OCI-LY7 (cell line): ENCODE measurements at regions not wholly inside any gene's neighbourhood (a gene's known extent, or its start where the extent isn't known, plus 50 kb on each side); places are given as distances from the start of the nearest gene placed in this dataset.
A peak's percentile ranks its signal among the peaks of the same experiment; 100 is the strongest.

ENCODE experiments used
- EZH2phosphoT487 ChIP-seq: fragments of 200-600 bp; sonication (generic); IDR thresholded peaks from 2 replicates; pipeline ENCODE4 v1.6.1; 2018; ENCODE audit warnings: low read depth, borderline replicate concordance, mild to moderate bottlenecking, mixed run types, antibody characterized with exemption, low read length, moderate library complexity, mixed read lengths
- TF ChIP-seq, protein P1 (sequence below): fragments of 200-600 bp; sonication (generic); conservative IDR thresholded peaks from 2 replicates; pipeline ENCODE4 v1.5.1; 2014; ENCODE audit warnings: mild to moderate bottlenecking, antibody characterized with exemption, low read length, moderate library complexity, mixed read lengths

DNA sequence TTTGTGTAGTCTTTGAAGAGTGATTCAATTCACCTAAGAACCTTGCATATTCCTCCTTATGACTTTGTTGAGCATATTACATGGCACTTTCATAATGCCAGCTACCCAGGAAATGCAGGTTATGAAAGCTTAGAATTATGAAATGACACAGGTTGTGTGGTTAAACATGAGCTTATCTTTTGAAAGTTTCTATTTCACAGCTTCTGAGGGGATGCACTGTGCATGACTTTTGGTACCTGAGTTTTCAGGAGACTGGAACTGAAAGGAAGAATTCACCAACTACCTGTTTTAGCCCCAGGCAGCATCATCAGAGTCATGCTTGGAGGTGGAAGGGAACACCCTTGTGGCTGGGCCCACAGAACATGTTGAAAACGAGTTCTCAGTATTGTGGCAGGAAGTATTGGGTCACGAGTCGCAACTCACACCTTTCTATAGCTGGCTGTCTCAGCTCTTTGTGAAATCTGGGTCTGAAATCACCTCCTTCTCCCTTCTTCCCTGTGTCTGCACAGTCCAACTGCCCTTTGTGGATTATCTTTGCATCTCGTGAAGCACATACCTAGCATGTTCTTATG lies 228.2 kb downstream of the PTEN start:
- TF ChIP-seq, protein P1, sequence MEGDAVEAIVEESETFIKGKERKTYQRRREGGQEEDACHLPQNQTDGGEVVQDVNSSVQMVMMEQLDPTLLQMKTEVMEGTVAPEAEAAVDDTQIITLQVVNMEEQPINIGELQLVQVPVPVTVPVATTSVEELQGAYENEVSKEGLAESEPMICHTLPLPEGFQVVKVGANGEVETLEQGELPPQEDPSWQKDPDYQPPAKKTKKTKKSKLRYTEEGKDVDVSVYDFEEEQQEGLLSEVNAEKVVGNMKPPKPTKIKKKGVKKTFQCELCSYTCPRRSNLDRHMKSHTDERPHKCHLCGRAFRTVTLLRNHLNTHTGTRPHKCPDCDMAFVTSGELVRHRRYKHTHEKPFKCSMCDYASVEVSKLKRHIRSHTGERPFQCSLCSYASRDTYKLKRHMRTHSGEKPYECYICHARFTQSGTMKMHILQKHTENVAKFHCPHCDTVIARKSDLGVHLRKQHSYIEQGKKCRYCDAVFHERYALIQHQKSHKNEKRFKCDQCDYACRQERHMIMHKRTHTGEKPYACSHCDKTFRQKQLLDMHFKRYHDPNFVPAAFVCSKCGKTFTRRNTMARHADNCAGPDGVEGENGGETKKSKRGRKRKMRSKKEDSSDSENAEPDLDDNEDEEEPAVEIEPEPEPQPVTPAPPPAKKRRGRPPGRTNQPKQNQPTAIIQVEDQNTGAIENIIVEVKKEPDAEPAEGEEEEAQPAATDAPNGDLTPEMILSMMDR = peak; percentile 39; the same call in 1 of the 2 replicates
- TF ChIP-seq EZH2phosphoT487 = no peak
